ENCODE measurements at regions not wholly inside any gene's neighbourhood (a gene's known extent, or its start where the extent isn't known, plus 50 kb on each side); places are given as distances from the start of the nearest gene placed in this dataset.
A peak's percentile ranks its signal among the peaks of the same experiment; 100 is the strongest.
"Not testable (repeated sequence)": the region's sequence is repeated elsewhere in the genome, so short reads cannot be mapped to it uniquely, and the experiment has no call there.

DNA sequence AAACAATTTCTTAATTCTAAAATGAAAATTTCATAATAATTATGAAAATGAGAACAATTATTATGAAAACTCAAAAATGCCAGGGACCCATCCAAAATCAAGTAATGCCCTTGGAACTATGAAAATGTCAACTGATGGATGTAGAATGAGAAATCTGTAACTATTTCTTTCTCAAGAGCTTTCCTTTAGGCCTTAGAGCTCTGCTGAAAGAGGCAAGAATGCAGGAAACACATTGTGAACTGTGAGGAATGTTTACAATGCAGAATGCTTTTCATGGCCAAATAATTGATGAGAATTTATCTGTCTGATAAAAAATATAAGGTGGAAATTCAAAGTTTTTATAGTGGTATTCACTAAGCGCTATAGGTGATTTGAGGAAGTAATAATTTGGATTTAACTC is 207.1 kb upstream of the PCDH18 start:
- no peaks in the 10 kb centered on the region for H3K36me3 ChIP-seq (replicated peaks)
- H3K27me3 ChIP-seq (replicated peaks), result no peaks in the 10 kb centered on the region
- in situ Hi-C loops (cut with HindIII; ENCODE audit: low pct_ligation_motif_present, low sequenced_read_pairs), result no loop called here
- TF ChIP-seq, protein P1, sequence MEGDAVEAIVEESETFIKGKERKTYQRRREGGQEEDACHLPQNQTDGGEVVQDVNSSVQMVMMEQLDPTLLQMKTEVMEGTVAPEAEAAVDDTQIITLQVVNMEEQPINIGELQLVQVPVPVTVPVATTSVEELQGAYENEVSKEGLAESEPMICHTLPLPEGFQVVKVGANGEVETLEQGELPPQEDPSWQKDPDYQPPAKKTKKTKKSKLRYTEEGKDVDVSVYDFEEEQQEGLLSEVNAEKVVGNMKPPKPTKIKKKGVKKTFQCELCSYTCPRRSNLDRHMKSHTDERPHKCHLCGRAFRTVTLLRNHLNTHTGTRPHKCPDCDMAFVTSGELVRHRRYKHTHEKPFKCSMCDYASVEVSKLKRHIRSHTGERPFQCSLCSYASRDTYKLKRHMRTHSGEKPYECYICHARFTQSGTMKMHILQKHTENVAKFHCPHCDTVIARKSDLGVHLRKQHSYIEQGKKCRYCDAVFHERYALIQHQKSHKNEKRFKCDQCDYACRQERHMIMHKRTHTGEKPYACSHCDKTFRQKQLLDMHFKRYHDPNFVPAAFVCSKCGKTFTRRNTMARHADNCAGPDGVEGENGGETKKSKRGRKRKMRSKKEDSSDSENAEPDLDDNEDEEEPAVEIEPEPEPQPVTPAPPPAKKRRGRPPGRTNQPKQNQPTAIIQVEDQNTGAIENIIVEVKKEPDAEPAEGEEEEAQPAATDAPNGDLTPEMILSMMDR (IDR thresholded peaks at IDR 0.05; ENCODE audit: low read depth, low read length, missing control alignments), result no peak
- H3K27ac ChIP-seq, result no peak overlapping the region
- DNase-seq, result no peak
- H3K4me3 ChIP-seq (ENCODE audit: low read depth, low read length), result no peak overlapping the region

DNA sequence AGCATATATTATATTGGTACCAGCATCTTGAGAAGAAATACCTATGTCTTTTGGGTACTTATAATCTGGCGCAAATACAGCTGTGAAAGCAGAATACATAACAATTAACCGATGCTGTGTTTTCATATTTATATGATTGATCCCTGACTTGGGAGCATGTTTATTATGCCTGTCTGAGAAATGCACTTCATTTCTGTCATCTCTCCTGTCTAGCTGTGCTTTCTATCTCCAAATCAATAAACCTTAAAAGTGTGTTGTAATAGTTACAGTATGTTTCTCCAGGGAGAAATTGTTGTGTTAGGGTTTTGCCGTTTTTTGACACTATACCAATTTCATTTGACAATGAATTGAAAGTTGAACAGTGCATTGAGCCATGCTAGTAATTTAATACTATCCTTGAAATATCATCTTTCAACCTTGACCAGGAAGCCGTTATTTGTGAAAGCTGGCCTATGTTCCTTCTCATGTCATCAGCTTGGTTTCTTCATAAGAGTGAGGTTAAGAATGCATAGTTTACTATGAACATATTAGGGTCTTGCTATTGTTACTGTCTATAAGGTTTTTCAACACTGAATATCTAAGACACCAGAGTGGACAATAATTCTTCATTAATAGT is 206.2 kb upstream of the PCDH18 start:
- DNase-seq, result no peak
- in situ Hi-C loops (cut with HindIII; ENCODE audit: low pct_ligation_motif_present, low sequenced_read_pairs), result no loop called here
- Histone ChIP-seq H3K36me3 (replicated peaks) (no peaks in the 10 kb centered on the region), H3K27me3 (replicated peaks) (no peaks in the 10 kb centered on the region), H3K4me3 (ENCODE audit: low read depth, low read length) (no peak overlapping the region), H3K27ac (no peak overlapping the region)
- TF ChIP-seq, protein P1 (IDR thresholded peaks at IDR 0.05; ENCODE audit: low read depth, low read length, missing control alignments), result no peak

DNA sequence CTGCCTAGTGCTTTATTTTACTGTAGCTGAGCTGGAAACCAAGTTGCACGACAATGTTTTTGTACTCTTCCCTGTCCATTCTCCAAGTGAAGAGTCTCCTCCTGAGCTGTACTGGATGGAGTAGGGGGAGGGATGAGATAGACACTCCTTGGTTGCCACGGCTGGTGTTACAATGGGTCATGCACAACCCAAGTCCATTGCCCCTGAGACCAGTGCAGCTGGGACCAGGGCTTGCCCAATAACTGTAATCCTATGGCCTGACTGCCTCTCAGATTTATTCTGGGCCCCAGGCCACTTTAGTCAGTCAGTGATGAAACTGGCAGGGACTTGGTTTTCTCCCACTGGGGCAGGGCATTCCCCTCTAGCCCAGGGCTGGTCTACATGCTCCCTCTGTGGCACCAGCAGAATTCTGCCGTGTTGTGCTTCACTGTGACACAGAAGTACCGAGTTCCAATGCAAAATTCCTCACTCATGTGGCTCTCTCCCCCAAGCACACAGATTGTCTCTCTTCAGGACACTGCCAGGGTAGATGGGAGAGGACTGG is 203.3 kb upstream of the PCDH18 start:
- no peaks in the 10 kb centered on the region for H3K27me3 ChIP-seq (replicated peaks)
- in situ Hi-C loops (cut with HindIII; ENCODE audit: low pct_ligation_motif_present, low sequenced_read_pairs), result no loop called here

DNA sequence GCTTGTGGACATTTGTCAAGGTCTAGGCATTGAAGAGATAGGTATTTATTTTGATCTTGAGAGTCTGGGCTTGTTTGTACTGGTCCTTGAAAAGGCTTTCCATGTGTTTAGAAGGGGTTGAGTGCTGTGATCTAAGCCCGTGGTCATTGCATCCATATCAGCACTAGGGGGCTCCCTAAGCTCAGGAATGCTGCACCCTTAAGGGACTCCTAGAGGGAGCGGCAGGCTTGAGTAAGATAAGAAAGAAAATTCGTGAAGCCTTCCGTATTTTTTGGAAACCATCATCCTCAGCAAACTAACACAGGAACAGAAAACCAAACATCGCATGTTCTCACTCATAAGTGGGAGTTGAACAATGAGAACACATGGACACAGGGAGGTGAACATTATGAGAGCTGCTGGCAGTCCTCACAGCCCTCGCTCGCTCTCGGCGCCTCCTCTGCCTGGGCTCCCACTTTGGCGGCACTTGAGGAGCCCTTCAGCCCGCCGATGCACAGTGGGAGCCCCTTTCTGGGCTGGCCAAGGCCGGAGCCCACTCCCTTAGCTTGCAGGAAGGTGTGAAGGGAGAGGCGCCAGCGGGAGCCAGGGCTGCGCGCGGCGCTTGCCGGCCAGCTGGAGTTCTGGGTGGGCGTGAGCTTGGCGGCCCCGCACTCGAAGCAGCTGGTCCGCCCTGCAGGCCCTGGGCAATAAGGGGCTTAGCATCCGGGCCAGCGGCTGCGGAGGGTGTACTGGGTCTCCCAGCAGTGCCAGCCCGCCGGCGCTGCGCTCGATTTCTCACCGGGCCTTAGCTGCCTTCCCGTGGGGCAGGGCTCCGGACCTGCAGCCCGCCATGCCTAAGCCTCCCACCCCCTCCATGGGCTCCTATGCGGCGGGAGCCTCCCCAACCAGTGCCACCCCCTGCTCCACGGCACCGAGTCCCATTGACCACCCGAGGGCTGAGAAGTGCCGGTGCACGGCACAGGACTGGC is 201.2 kb upstream of the PCDH18 start:
- H3K27ac ChIP-seq; H3K36me3 ChIP-seq (replicated peaks); H3K27me3 ChIP-seq (replicated peaks); in situ Hi-C loops (cut with HindIII; ENCODE audit: low pct_ligation_motif_present, low sequenced_read_pairs); H3K4me3 ChIP-seq (ENCODE audit: low read depth, low read length): not testable (repeated sequence)
- DNase-seq, result peak; percentile 5
- TF ChIP-seq, protein P1 (IDR thresholded peaks at IDR 0.05; ENCODE audit: low read depth, low read length, missing control alignments), result peak; percentile 40

More for the DNA sequence above, 203.3 kb upstream of the PCDH18 start:
- DNase-seq, result no peak
- Histone ChIP-seq H3K4me3 (ENCODE audit: low read depth, low read length) (no peak overlapping the region), H3K36me3 (replicated peaks) (no peaks in the 10 kb centered on the region), H3K27ac (no peak overlapping the region)
- TF ChIP-seq, protein P1 (IDR thresholded peaks at IDR 0.05; ENCODE audit: low read depth, low read length, missing control alignments), result no peak

DNA sequence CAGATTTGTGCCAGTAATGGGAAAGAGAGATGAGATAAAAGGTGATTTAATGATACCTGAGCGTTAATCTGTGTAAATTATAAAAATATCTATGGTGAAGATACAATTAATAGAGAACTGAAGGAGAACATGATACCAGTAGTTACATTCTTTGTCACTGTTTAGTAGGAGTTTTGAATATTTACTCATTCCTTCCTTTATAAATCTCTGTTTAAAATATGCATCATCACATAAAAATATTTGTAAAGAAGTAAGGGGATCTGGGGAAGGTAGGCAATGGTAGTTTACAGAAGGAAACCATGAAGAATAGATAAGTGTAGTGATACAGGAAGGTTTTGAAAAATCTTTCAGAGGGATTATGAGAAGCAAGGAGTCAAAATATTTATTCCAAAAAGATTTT is 190.6 kb upstream of the PCDH18 start:
- Histone ChIP-seq H3K4me3 (ENCODE audit: low read depth, low read length) (no peak overlapping the region), H3K27ac (no peak overlapping the region), H3K36me3 (replicated peaks) (no peaks in the 10 kb centered on the region), H3K27me3 (replicated peaks) (no peaks in the 10 kb centered on the region)
- in situ Hi-C loops (cut with HindIII; ENCODE audit: low pct_ligation_motif_present, low sequenced_read_pairs), result no loop called here
- TF ChIP-seq, protein P1 (IDR thresholded peaks at IDR 0.05; ENCODE audit: low read depth, low read length, missing control alignments), result no peak
- no peak for DNase-seq
